GM06990 (cell line): ENCODE measurements at regions not wholly inside any gene's neighbourhood (a gene's known extent, or its start where the extent isn't known, plus 50 kb on each side); places are given as distances from the start of the nearest gene placed in this dataset.

Experiments
- DNase-seq: peaks from one replicate; pipeline ENCODE4 v3.0.0-alpha.2; 2011; ENCODE audit not compliant: insufficient read length; ENCODE audit errors: extremely low read depth
- H3K27me3 ChIP-seq: replicated peaks from 2 replicates; pipeline ENCODE4 v1.6.0; 2011; ENCODE audit warnings: low read length; ENCODE audit not compliant: control insufficient read depth, insufficient read depth
- H3K36me3 ChIP-seq: 2 replicates; pipeline ENCODE4 v1.5.1; 2011; ENCODE audit warnings: low read length; ENCODE audit not compliant: control insufficient read depth, insufficient read depth
- H3K4me3 ChIP-seq: replicated peaks from 2 replicates; pipeline ENCODE4 v1.5.1; 2011; ENCODE audit warnings: low read depth, mild to moderate bottlenecking, control low read depth, low read length
- CTCF ChIP-seq: IDR thresholded peaks from 2 replicates; pipeline ENCODE4 v1.5.1; 2011; ENCODE audit warnings: low read length, control low read depth, mild to moderate bottlenecking, inconsistent platforms; ENCODE audit not compliant: insufficient read depth, poor library complexity, severe bottlenecking

DNA sequence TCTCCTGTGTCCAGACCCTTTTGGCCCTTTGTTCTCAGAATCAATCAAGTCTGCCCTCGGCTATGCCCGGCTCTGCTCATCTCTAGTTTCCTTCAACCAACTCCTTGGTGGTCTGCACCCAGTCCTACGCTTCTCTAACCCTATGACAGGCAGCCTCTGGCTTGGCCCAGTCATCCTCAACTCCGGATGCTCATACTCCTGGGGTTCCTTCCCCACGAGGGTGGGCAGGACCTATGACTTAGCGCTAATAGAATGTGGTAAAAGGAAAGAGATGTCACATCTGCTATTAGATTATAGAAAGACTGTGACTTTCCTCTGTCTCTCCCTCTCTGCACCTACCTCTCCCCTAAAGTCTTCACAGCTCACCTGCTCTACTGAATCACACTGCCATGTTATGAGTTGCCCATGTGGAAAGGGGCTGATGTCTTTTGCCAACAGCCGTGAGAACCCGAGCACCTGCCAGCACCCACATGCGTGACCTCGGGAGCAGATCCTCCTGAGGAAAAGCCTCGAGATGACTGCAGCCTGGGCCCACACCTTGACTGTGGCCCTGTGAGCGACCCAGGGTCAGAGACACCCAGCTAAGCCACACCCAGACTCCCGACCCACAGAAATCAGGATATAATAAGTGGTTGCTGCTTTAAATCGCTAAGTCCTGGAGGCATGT is 334.9 kb downstream of the GADD45G start:
- peaks cover 3% of the 10 kb centered on the region for H3K27me3 ChIP-seq
- no peak for TF ChIP-seq CTCF
- H3K4me3 ChIP-seq = no peak overlapping the region
- no peak for DNase-seq
- H3K36me3 ChIP-seq = no peaks in the 10 kb centered on the region

GRCh38 chr9:89940625-89941024 is 335.8 kb downstream of the GADD45G start:
- TF ChIP-seq CTCF = no peak
- Histone ChIP-seq H3K36me3 (no peaks in the 10 kb centered on the region), H3K4me3 (no peak overlapping the region), H3K27me3 (peaks cover 3% of the 10 kb centered on the region)
- DNase-seq = no peak

GRCh38 chr9:89941875-89942274 is 337.1 kb downstream of the GADD45G start:
- Histone ChIP-seq H3K36me3 (no peaks in the 10 kb centered on the region), H3K4me3 (no peak overlapping the region), H3K27me3 (peaks cover 2% of the 10 kb centered on the region)
- DNase-seq = no peak
- TF ChIP-seq CTCF = no peak

GRCh38 chr9:89942643-89943042 is 337.8 kb downstream of the GADD45G start:
- no peaks in the 10 kb centered on the region for H3K36me3 ChIP-seq
- no peak for DNase-seq
- no peak overlapping the region for H3K4me3 ChIP-seq
- H3K27me3 ChIP-seq = peaks cover 2% of the 10 kb centered on the region
- no peak for TF ChIP-seq CTCF

- DNase-seq = no peak
Measured at GRCh38 chr9:89943309-89943708, 338.5 kb downstream of the GADD45G start.

More at GRCh38 chr9:89943309-89943708, 338.5 kb downstream of the GADD45G start:
- Histone ChIP-seq H3K27me3 (peaks cover 2% of the 10 kb centered on the region), H3K4me3 (no peak overlapping the region), H3K36me3 (no peaks in the 10 kb centered on the region)
- no peak for TF ChIP-seq CTCF
